Stimulated activated CD4-positive, alpha-beta T cell treated with anti-CD3 and anti-CD28 coated beads, TNF-alpha, amount 100 ng/mL, for 1 hour (primary cell): ENCODE measurements at regions not wholly inside any gene's neighbourhood (a gene's known extent, or its start where the extent isn't known, plus 50 kb on each side); places are given as distances from the start of the nearest gene placed in this dataset.
"Not testable (repeated sequence)": the region's sequence is repeated elsewhere in the genome, so short reads cannot be mapped to it uniquely, and the experiment has no call there.

Experiments used
- DNase-seq, 3 donors: peaks; one replicate each; pipeline ENCODE4 v3.0.0-alpha.2; 2020; ENCODE audit warnings: low read depth in 3 of 3, low spot score in 1 of 3

DNA sequence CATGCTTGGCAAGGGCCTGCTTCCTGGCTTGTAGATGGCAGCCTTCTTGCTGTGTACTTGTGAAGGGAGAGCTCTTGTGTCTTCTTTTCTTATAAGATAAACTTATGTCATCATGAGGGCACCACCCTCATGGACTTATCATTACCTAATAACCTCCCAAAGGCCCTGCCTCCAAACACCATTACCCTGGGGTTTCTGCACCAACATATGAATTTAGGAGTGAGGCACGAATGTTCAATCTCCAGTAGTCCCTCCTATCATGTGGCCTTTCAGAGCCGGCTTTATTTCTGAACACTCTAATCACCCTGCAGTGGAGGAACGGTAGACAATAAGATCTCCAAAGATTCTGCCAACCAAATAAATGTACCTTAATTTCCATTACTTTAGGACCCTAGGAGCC lies 144.3 kb downstream of the ABCC12 start:
- DNase-seq = no peak

DNA sequence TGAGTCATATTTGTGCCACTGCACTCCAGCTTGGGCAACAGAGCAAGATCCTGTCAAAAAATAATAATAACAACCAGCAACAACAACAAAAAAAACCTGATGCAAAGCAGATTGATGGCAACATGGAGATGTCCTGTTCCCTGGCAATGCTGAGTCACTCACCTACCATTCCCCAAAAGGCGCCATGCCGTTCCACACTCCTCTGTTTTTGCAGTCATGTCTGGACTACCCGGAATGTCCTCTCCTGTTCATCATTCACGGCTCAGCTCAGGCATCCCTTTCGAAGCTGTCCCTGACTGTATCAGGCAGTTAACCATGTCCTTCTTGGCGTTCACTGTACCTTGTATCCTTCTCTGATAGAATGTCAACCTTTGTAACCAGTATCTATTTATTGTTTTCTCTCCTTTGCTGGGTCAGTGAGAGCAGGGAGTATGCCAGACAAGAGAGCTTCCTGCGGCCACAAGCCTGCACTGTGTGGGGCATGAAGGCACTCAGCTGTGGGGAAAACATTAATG lies 147.7 kb downstream of the ABCC12 start:
- no peak for DNase-seq

DNA sequence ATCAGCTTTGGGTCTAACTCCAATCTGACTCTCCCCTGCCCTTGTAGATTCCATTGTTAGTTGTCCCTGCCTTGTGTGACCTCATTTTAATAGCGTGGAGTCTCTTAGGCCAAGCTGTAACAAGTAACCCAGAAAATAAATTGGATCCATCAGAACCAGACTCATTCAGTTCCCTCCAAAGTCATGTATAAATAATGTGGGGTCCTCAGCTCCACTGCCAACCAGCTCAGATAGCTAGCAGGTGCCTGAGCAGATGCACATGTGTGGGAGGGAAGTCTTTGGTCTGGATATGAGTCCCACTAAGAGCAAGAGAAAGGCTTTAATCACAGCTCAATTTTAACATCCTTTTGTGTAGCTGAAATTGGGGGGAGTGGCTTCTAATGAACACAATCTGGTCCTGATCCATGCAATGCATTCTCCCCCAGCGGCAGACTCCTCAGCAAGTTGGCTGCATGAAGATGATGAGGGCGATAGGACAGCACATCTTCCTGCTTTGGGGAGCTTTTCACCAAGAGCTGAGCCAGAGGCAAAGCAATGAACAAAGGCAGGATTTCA lies 151.6 kb downstream of the ABCC12 start:
- no peak for DNase-seq

DNA sequence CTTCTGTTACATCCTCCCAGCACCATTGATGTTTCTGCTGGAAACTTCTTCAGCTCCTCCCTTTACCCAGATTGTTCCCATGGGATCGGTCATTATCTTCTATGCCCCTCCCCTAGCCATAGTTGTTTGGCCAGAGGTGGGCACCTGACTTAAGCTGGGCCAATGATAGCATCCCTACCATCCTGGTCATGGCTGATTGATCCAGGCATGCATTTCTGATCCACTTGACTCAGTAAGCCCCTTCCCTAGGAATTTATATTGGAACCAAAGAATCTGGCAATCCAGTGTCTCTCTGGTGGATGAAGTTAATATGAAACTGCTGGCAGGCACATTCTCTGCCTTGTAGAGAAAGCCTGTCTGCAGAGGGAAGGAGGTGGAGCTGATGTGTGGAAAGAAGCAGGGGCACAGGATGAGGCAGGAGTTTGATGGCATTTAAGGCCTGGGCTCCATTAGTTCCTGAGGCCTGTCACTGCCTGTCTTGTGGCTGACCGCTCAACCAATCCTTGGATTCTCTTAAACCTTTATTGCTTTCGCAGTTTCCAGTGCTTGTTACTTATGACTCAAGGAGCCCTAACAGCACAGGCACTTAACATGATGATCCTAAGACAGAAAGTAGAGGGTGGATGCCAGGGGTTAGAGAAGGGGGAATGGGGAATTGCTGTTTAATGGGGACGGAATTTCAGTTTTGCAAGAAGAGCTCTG lies 152.4 kb downstream of the ABCC12 start:
- DNase-seq = no peak

DNA sequence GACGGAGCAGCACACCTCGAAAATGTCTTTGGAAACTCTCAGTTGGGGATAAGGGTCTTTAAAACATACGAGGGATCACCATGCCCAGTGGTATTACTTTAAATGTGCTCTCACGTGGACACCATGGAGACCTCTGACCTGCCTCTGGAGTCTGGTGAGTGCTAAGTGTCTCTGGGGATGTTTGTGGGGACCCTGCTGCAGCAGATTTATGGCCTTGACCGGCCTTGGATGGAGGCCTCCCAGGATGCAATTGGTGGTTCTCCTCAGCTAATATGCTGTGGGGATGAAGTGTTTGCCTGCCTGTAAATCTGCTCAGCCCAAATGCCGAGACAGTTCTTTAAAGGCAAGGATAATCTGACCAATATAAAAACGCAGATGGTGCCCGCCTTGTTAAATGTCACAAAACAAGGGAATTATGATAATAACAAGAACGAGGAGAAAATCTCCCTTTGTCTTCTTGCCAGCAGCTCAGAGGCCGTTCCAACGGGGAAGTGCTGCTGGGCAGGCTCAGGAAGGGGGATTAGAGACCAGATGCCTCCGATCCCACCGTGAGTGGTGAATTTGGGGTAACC lies 154.4 kb downstream of the ABCC12 start:
- no peak for DNase-seq

DNA sequence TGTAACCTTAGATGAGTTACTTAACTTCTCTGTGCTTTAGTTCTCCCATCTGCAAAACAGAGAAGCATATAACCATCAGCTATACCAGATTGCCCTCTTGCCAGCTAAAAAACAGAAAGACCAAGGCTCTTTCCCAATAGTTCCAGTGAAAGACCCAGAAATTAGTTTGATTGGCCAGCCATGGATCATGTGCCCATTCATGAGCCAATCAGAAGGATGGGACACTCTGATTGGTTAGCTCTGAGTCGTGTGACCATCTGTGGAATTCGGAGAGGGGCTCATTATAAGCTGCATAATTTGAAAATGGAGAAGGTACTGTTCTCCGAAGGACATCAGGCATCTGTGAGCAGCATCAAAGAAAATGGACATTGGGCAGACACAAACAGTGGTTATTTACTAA lies 155.2 kb downstream of the ABCC12 start:
- no peak for DNase-seq

DNA sequence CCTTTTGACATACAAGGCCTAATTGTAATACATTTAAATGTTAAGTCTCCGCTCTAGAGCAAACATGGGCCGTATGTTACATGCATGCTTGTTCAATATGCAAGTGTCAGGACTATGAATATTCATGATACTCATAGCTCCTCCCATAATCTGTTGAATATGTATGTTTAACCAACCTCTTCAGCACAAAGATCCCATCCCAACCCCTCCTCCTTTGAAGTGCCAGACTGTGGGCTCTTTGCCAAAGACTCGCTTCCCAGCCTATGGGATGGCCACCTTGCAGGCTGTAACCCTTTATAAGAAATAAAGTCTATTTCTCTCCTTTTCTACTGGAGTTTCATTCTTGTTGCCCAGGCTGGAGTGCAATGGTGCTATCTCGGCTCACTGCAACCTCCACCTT lies 156.2 kb downstream of the ABCC12 start:
- DNase-seq = no peak

DNA sequence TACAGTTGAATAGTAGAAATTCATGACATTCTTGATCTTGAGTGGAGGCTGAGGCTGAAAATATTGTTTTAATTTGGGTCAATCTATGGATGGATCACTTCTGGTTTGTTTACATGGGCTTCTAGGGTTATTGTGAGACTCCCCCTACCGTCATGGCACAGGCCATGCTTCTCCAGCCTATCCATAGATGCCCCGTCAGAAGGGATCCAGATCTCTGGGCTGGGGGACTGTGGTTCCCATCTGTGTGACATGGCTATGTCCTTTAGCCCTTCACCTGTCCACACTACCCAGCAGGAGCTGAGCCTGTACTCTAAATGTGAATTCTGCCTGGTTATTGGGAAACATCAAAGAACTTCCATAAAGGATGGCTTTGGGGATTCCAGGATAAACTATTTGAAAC lies 160.4 kb downstream of the ABCC12 start:
- DNase-seq = no peak

DNA sequence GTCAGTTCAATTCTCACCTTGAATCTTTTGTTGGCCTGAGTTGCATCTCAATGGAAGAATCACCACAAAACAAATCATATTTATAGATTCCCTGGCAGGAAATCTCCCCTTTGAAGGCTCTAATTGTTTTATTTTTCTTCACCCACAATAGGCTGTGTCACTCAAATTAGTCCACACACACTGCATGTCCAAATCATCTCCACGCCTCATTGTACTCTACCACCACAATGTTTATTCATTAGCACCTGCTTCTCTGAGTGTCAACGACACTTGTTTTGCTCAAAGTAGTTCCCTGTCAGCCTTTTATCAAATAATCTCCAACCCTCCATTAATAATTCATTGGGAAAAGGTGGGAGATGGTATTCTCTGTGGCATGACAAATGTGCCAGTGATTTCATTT lies 164.3 kb downstream of the ABCC12 start:
- DNase-seq = no peak

DNA sequence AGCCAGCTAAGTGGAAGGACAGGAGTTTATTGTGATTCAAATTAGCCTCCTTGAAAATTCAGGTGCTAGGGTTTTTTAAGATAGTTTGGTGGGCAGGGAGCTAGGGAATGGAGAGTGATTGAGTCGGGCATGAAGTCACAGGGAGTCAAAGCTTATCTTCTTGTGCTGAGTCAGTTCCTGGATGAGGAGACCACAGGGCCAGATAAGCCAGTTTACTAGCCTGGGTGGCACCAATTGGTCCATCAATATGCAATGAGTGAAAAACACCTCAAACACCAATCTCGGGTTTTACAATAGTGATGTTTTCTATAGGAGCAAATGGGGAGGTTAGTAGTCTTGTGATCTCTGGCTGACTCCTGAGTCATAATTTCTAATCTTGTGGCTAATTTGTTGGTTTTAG lies 165.1 kb downstream of the ABCC12 start:
- DNase-seq = no peak

DNA sequence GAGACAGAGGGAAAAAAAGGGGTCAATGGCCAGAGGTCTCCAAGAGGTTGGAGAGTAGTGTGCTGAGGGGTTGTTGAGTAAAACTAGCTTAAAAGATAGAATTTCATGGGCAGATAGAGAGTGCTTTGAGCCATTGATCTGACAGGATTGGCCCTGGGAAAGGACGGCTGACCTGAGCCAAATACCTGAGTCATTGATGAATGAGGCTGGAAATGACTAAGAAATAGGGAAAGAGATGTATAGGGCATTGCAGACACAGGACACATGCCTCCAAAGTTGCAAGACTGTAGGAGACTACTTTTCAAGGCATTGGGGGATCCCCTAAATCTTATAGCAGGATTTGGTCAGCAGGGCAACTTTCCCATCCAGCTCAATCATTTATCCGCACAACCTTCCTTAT lies 168.7 kb downstream of the ABCC12 start:
- DNase-seq = no peak

DNA sequence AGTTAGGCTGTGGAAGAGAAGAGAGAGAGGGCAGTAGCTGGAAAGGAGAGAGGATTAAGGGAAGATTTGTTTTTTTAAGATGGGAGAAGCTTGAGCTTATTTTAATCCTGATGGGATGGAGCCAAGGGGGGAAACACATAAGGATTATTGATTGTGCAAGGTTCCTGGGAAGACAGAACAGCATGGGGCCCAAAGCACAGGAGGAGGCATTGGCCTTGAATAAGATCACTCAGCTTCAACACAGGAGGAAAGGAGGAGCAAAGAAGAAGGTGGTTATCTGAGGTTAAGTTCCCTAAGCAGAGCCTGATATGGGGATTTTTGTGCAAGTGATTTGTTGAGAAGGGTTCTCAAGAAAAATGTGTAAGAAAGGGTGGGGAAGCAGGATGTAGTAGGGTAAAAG lies 169.8 kb downstream of the ABCC12 start:
- no peak for DNase-seq

DNA sequence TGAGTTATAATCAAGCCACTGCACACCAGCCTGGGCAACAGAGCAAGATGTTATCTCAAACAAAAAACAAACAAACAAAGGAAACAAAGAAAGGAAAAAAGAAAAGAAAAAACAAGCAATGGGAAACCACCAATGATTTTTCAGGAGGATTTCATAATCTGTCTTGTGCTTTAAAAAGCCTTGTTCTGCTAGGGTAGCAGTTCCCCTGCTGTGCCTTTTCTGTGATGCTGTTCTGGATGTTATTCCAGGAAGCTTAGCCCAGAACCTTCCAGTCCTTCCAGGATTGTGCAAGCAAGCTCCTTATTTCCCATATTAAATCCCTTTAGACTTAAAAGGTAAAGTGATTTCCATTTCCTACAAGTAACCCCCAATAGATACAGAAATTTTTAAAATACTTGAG lies 171.1 kb downstream of the ABCC12 start:
- no peak for DNase-seq

DNA sequence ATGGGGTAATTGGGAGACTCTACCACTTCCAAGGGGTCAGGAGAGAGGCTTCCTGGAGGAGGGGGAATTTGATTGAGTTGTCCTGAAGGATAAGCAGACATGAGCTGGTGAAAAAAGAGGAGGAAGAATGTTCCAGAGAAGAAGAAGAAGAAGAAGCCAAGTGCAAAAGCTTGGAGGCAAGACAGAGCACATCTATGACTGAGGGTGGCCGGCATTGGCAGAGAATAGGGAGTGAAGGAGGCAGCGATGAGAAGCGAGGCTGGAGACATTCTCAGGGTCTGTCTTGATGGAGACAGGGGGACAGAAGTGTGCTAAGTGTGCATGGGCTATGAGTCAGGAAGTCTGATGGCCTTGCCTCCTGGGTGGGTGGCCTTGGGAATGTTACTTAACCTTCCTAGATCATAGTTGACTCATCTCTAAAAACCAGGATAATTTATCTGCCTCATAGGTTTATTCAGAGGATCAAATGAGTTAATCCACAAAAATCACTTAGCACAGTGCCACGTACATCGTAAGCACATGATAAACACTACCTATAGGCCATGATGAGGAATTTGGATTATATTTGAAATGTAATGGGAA lies 171.7 kb downstream of the ABCC12 start:
- DNase-seq = no peak

DNA sequence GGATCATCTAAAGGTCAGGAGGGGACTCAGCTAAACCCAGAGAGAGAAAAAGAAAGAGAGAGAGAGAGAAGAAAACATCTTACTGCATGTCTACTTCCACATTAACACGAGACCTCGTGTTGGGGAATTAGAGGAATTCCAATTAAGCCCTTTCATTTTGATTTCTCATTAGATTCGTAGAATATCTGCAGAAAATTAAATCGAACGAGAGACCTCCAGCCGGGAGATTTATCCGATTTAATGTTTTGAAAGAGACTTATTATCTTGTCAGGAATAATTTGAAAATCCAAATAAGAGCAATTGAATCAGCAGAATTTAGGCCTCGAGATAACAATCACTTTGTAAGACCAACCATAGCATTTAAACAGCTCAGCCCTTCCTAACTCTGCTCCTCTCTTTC lies 175.6 kb downstream of the ABCC12 start:
- DNase-seq = no peak

DNA sequence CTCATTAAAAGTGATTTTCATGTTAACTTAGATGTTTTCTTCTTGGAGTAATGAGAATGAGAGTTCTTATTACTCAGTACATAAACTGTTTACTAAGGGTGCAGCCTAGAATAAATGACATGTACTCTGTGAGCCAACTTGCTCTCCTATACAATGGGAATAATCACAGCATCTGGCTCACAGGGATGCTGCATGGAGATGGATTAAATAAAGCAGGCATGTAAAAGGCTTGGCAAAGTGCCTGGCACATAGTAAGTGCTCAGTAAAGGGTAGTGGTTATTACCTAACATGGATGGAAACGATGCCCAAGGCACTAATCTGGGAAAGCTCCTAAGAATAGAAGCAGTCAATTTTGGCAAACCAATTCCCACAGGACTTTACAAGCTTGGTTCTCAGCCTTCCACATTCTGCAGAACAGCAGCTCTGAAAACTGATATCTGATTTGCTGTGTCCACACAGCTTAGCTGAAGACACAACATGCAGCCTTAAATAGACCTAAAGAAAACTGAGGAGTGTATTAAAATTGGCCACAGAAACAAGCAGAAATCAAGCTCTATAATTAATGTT lies 176.1 kb downstream of the ABCC12 start:
- DNase-seq = no peak

DNA sequence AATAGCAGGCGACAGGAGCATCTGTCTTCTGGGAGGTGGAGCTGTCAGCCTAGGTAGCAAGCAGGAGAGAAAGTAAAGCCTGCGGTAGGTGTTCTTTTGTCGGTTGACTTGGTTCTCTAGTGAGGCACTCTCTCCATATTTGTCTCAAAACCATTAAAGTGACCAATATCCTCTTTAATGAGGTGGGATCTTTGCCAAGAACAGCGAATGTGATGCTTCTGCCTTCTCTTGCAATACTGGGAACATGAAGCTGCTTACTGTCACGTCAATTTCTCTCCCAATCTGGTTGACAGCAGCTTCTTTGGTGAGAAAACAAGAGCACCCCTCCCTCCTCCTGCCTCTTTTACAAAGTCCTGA lies 176.7 kb downstream of the ABCC12 start:
- DNase-seq = no peak

DNA sequence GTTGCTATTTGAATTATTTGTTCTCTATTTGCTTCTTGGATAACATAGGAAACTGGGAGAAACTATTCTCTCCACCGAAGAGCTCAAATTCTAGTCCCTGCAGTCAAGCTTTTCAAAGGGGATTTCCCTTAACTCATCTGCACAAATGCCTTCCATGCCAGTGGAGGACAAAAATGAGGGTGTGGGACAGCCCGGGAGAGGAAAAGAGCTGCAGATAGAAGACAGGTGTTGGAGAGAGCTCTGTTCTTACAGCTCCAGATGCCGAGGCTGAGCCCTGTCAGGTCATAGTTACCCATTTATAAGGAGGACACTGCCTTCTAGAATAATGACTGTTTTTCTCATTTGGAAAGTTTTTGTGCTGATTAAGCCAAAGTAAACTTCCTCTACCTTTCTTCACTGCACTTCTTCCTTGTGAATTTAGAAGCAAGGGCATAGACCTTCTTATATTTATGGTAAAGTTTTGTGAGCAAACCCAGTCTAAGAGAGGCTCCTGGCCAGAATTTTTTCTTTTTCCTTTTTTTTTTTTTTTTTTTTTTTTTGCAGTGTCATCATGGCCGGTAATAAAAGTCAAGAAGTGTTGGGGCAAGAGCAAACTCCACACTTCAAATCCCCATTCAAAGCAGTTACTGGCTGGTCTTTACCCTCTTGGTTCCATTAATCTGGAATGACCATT lies 177.2 kb downstream of the ABCC12 start:
- no peak for DNase-seq

DNA sequence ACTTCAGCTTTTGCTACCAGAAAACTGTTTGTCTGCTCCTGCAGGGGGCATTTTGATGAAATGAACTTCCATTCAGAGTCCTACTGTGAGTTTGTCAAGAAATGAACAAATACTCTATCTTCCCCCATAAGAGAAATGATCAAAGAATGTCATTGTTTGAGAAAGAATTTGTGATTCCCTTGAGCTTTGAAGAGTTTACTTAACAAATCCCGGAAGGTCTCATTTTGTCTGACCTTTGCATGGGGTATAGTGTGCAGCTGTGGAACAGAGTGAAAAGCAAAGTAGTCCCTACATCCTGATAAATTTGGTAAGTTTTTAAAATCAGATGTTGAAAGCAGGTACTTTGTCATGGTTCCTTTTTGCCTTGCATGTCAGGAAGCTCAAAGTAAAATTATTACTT lies 178.0 kb downstream of the ABCC12 start:
- DNase-seq = no peak

DNA sequence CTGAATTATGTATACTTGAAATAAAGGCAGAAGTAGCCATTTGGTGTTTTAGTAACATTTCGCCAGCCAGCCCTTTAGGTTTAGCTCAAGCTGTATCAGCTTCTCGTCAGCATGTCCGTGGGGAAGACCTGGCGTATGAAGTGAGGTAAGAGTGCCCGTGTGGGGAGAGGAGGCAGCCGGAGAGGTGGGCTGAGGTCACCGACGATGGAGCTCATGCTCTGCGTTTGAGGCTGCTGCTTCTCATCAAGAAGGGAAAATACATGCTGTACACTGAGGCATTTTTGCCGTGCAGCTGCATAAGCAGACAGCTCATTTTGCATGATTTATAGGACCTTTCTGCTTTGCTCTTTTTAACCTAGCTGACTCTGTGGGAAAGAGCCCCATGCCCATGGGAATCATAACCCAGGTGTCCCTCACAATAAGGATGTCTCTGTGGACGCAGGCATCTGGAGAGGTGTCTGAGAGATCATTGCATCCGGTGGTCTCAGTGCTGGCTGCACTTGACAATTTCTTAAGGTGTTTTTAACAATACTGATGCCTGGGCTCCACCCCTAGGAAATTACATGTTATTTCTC lies 179.1 kb downstream of the ABCC12 start:
- DNase-seq = no peak

DNA sequence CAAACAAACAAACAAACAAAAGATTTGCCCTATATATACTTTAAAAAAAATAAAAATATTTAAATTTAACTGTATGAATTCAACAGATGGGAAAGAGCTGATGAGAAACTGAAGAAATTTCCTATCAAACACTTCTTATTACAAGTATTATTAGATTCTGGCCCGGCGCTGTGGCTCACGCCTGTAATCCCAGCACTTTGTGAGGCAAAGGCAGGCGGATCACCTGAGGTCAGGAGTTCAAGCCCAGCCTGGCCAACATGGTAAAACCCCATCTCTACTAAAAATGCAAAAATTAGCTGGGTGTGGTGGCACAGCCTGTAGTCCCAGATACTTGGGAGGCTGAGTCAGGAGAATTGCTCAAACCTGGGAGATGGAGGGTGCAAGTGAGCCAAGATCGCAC lies 180.8 kb downstream of the ABCC12 start:
- not testable (repeated sequence) for DNase-seq
